Ishikawa (cell line): ENCODE measurements at regions not wholly inside any gene's neighbourhood (a gene's known extent, or its start where the extent isn't known, plus 50 kb on each side); places are given as distances from the start of the nearest gene placed in this dataset.

Source experiments
- CEBPB ChIP-seq: IDR thresholded peaks from 2 replicates; pipeline ENCODE4 v1.6.1; 2012
- CREB1 ChIP-seq: IDR thresholded peaks from 2 replicates; pipeline ENCODE4 v1.6.1; 2012; ENCODE audit warnings: low read depth
- EGR1 ChIP-seq: IDR thresholded peaks from 2 replicates; pipeline ENCODE4 v1.6.1; 2012
- EP300 ChIP-seq: IDR thresholded peaks from 2 replicates; pipeline ENCODE4 v1.6.1; 2012; ENCODE audit warnings: borderline replicate concordance
- FOXM1 ChIP-seq: IDR thresholded peaks from 2 replicates; pipeline ENCODE4 v1.6.1; 2012; ENCODE audit warnings: low read depth, borderline replicate concordance
- NFIC ChIP-seq: IDR thresholded peaks from 2 replicates; pipeline ENCODE4 v1.6.1; 2012
- RAD21 ChIP-seq: IDR thresholded peaks from 2 replicates; pipeline ENCODE4 v1.6.1; 2012; ENCODE audit warnings: low read depth
- TAF1 ChIP-seq: IDR thresholded peaks from 2 replicates; pipeline ENCODE4 v1.6.1; 2012; ENCODE audit warnings: low read depth, mild to moderate bottlenecking
- TCF12 ChIP-seq: IDR thresholded peaks from 2 replicates; pipeline ENCODE4 v1.6.1; 2012; ENCODE audit warnings: low read depth
- TEAD4 ChIP-seq: IDR thresholded peaks from 2 replicates; pipeline ENCODE4 v1.6.1; 2012
- YY1 ChIP-seq: IDR thresholded peaks from 2 replicates; pipeline ENCODE4 v1.6.1; 2012; ENCODE audit warnings: low read depth
- ZBTB7A ChIP-seq: IDR thresholded peaks from 2 replicates; pipeline ENCODE4 v1.6.1; 2012; ENCODE audit warnings: low read depth
- TF ChIP-seq, protein P1 (sequence below): IDR thresholded peaks from 2 replicates; pipeline ENCODE4 v1.6.1; 2012; ENCODE audit warnings: low read depth, mild to moderate bottlenecking
- TF ChIP-seq, protein P2 (sequence below): IDR thresholded peaks from 2 replicates; pipeline ENCODE4 v1.6.1; 2012
- TF ChIP-seq, protein P3 (sequence below): IDR thresholded peaks from 2 replicates; pipeline ENCODE4 v1.6.1; 2012

DNA sequence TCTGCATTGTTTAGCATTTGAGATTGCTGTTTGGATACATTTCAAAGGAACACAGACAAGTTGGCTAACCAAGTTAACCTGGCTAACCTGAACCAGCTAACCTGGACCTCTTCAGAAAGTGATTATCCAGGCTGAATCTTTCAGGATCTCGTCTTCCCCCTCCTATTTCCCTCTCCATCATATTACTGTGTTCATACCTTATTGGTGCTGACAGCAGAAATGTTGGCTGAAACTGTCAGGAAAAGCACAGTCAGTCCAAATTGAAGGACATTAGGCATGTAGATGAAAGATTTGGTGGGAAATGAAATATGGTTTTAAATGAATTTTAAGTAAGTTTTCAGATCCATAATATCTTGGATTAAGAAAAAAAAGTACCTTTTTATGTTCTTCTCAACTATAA is 92.5 kb upstream of the NEUROD1 start:
- TF ChIP-seq FOXM1 (no peak), CEBPB (no peak), EP300 (no peak), TEAD4 (no peak), EGR1 (no peak)

DNA sequence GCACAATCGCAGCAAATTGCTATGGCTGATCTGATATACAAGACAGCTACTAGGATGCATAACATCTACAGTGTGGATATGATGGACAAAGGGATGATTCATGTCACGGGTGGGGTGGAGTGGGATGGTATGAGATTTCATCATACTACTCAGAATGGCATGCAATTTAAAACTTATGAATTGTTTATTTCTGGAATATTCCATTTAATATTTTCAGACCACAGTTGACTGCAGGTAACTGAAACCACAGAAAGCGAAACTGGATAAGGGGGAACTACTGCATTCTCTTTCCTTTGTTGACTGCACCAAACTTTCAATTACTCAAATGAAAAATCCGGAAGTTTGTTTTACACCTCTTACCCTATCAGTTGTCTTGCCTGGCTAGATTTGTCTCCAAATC is 94.4 kb upstream of the NEUROD1 start:
- TF ChIP-seq ZBTB7A (no peak), CEBPB (no peak), YY1 (no peak), FOXM1 (no peak), EP300 (no peak), EGR1 (no peak), RAD21 (no peak), TAF1 (no peak), TEAD4 (no peak), CREB1 (no peak), NFIC (no peak), TCF12 (no peak)
- TF ChIP-seq, protein P1, sequence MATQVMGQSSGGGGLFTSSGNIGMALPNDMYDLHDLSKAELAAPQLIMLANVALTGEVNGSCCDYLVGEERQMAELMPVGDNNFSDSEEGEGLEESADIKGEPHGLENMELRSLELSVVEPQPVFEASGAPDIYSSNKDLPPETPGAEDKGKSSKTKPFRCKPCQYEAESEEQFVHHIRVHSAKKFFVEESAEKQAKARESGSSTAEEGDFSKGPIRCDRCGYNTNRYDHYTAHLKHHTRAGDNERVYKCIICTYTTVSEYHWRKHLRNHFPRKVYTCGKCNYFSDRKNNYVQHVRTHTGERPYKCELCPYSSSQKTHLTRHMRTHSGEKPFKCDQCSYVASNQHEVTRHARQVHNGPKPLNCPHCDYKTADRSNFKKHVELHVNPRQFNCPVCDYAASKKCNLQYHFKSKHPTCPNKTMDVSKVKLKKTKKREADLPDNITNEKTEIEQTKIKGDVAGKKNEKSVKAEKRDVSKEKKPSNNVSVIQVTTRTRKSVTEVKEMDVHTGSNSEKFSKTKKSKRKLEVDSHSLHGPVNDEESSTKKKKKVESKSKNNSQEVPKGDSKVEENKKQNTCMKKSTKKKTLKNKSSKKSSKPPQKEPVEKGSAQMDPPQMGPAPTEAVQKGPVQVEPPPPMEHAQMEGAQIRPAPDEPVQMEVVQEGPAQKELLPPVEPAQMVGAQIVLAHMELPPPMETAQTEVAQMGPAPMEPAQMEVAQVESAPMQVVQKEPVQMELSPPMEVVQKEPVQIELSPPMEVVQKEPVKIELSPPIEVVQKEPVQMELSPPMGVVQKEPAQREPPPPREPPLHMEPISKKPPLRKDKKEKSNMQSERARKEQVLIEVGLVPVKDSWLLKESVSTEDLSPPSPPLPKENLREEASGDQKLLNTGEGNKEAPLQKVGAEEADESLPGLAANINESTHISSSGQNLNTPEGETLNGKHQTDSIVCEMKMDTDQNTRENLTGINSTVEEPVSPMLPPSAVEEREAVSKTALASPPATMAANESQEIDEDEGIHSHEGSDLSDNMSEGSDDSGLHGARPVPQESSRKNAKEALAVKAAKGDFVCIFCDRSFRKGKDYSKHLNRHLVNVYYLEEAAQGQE: no peak
- TF ChIP-seq, protein P2, sequence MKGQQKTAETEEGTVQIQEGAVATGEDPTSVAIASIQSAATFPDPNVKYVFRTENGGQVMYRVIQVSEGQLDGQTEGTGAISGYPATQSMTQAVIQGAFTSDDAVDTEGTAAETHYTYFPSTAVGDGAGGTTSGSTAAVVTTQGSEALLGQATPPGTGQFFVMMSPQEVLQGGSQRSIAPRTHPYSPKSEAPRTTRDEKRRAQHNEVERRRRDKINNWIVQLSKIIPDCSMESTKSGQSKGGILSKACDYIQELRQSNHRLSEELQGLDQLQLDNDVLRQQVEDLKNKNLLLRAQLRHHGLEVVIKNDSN: no peak
- TF ChIP-seq, protein P3, sequence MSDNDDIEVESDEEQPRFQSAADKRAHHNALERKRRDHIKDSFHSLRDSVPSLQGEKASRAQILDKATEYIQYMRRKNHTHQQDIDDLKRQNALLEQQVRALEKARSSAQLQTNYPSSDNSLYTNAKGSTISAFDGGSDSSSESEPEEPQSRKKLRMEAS: no peak

DNA sequence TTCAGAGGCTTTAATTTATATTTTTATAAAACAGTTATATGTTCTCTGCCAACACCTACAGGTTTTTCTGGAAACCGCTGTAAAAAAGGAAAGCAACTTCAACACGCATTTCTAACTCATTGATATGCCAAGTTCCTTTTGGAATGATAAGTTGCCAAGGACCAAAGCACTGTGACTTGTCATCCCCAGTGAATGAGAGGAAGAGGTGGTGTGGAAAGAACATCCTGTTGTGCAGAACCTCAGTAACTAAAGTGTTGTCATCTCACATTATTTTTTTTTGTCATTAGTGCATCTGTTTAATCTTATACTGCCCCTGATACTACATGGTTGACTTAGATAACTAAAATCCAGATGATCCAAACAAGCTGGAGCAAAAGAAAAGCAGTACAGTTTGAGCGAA is 96.0 kb upstream of the NEUROD1 start:
- TF ChIP-seq RAD21 (no peak), CEBPB (no peak), TCF12 (no peak), EGR1 (no peak), EP300 (no peak), TAF1 (no peak), ZBTB7A (no peak), CREB1 (no peak), TEAD4 (no peak), NFIC (no peak), FOXM1 (no peak), YY1 (no peak)
- TF ChIP-seq, protein P3: no peak
- TF ChIP-seq, protein P1: no peak
- TF ChIP-seq, protein P2: no peak

DNA sequence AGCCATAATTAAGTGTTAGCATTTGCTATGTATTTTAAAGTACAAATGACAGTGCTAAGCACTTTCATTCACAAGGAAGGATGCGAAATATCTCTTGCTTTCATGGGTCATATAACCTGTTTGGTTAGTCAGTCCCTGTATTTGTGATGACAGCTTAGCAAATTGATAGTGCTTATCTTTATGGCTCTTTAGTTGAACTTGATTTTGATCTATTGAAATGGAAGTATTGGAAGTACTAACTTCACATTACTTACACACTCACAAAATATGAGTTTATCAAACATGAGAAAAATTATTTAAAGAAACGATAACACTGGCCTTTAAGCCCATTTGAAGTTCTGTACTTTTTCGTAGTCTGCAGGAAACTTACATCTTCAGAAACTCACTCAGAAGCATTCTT is 97.4 kb upstream of the NEUROD1 start:
- TF ChIP-seq TAF1 (no peak), TCF12 (no peak), TEAD4 (no peak), NFIC (no peak), RAD21 (no peak), CEBPB (no peak), EP300 (no peak), CREB1 (no peak), FOXM1 (no peak), ZBTB7A (no peak)
- TF ChIP-seq, protein P1: no peak
- TF ChIP-seq, protein P2: no peak
- TF ChIP-seq, protein P3: no peak
